GF-D8 (cell line): ENCODE measurements at regions not wholly inside any gene's neighbourhood (a gene's known extent, or its start where the extent isn't known, plus 50 kb on each side); places are given as distances from the start of the nearest gene placed in this dataset.

ENCODE experiments used
- DNase-seq: peaks from one replicate; lab custom pipeline; 2025; lab: John Stamatoyannopoulos, UW

DNA sequence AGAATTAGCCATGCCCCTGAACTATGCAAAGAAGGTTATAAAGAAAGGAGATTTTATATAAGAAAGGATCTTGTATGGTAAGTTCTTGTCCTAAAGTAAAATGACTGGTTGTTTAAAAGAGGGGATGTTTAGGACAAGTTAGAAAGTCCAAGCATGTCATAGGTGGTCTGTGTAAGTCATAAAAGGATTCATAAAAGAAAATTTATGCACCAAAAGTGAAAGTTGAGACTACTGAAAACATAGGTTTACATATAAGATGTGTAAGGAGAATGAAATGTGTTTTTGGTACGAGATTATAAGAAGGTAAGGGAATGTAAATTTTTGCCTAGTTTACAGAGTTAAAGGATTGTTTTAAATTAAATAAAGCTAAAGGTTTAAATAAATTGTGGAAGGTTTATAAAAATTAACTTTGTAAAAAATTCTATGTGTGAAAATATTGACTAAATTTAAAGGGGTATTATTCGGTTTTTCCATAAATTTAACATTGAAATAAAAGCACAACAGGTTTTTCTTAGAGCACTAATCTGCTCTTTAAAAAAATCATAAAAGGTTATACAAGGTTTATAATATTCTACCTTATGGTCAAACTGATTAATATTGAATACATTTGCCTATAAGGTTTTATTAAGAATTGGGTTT, 93.6 kb upstream of the UST start:
- DNase-seq = no peak

DNA sequence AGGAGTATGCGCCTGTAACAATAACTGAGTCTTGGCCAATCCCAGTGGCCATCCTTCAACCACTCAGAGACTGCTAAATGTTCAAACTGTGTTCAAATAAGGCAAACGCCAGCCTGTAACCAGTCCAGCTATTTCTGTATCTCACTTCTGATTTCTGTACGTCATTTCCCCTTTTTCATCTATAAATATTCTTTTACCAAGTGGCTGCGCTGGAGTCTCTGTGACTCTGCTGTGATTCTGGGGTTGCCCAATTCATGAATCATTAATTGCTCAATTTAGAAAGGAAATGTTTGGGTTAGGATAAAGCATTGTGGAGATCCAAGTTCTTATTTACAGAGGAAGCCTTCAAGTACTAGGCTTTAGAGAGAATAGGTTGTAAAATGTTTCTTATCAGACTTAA, 89.8 kb upstream of the UST start:
- no peak for DNase-seq

DNA sequence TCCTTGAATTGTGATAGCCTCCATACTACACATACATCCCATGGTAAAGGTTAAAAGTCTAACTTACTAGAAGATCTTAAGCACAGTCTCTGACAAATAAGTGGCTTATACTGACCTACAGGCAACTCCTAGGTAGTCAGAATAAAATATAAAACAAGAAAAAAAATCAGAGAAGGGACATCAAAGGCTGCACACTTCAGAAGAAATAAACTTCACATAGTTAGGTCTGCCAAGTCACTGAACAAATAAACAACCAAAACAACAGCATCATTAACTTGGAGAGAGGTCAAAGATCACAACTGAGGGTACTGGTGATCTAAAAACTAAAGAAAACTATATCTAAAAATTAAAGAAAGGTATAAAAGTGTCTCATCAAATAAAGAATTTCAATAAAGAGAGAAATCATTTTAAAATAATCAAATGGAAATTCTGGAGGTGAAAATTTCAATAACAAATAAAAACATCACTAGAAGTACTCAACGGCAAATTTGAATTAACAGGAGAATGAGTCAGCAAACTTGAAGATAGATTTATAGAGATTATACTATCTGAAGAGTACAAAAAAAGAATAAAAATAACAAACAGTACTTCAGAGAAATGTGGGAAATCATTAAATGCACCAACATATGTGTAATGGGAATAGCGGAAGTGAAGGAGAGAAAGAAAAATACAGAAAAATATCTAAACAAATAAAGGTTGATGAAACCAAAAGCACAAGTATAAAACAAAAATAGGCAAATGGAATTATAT, 88.0 kb upstream of the UST start:
- no peak for DNase-seq

DNA sequence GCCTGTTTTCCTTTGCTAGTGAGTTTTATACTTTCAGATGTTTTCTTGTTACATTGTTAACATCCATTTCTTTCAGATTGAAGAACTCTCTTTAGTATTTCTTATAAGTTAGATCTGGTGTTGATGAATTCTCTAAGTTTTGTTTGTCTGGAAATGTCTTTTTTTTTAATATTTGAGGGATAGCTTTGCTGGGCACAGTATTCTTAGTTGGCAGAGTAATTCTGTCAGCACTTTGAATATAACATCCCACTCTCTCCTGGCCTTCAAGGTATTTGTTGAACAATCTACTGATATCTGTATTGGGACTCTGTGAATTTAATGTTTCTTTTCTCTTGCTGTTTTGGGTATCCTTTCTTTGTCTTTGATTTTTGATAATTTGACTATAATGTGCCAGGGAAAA, 79.4 kb upstream of the UST start:
- no peak for DNase-seq

DNA sequence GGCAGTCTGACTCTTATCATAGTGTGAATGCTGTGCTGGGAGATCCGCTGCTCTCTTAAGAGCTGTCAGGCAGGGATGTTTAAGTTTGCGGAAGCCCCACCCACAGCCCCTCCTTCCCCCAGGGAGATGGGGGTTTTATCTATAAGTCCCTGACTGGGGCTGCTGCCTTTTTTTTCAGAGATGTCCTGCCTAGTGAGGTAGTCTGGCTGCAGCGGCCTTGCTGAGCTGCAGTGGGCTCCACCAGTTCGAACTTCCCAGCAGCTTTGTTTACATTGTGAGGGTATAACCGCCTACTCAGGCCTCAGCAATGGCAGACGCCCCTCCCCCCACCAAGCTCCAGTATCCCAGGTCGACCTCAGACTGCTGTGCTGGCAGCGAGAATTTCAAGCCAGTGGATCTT, 75.7 kb upstream of the UST start:
- DNase-seq = no peak

DNA sequence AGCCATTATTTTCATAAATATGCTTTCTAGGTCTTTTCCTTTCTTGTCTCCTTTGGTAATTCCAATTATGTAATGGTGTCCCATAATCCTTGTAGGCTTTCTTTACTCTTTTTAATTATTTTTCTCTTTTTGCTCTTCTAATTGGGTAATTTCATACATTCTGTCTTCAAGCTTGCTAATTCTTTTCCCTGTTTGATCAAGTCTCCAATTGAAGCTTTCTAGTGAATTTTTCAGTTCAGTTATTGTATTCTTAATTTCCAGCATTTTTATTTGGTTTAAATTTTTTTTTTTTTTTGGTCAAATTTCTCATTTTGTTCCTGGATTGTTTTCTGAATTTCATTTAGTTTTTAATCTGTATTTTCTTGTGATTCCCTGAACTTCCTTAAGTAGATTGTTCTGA, 74.9 kb upstream of the UST start:
- DNase-seq = no peak

DNA sequence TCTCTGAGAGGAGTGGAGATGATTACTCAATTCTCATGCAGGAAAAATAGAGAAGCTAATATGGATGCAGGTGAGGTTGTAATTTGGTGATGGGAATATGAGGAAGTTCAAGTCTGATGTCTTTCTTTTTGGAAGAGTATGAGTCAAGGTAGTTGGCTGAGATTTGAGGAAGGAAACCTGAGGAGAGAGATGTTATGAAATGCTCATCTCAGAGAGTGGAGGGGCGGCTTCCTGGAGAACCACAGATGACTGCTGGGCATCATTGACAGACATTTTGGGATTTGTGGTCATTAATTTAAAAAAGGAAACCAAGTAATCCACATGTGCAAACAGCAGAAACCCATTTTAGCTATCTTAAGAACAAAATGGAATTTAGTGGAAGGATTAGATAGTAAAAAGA, 72.5 kb upstream of the UST start:
- DNase-seq = no peak

DNA sequence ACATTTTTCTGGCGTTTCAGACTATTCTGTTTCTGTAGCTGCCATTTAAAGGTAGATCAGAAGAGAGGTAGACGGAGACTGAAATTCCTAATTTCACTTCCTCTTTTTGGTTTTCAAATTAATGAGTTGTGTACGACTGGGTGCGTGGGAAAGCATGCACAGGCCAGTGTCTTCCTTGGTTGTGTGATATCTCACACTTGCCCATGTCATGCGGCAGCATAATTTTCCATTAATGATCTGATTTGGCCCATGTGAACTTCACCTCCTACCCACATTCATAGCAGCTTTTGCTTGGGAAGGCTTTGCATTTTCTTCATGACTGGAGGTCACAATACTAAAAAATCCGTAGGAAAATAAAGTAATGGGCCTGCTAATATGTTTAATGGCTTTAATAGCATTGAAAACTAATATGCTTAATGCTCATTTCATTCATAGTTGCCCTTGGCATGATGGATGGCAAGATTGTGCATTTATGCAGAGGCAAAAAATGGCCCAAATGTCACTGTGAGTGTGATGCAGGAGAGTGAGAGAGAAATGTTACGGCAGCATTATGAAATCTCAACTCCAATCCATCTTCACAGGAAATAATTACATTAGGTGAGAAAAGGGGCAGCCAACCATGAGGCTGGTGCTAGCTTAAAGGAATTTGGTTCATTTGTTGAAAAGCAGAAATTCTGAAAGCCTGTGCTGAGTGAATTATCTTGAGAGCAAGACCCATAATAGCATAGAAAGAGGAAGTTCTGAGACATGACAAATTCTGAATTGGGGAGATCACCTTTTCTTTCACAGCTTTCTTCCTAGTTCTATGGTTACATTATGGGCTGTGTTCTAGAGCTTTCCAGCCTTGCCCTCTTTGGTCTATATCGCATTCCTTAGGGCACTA, 69.0 kb upstream of the UST start:
- DNase-seq = no peak

DNA sequence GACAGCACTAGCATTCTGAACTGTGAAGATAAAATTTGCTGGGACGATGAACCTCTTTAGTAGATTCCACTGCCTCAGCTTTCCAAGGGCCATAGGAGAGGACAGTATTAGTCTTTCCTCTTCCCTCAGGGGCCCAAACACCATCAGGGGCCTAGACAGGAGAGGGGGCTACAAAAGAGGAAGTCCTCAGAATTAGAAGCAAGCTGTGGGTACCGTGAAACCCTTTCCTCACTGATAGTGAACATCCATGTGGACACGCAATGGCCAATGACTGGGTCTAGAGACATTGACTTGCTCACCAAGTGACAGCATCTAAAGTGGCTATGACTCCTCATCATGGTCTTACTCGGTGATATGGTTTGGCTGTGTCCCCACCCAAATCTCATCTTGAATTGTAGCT, 68.1 kb upstream of the UST start:
- no peak for DNase-seq

DNA sequence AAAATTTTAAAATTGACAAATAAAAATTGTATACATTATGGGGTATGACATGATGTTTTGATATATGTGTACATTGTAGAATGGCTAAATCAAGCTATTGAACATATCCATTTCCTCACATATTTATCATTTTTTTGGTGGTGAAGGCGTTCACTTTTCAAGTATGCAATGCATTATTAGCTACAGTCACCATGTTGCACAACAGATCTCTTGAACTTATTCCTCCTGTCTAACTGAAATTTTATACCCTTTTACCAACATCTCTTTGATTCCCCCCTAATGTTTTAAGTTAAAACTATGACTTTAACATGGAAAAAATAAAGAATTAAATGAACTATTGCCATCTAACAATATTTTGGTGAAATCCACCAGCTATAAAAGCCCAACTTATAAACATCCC, 65.2 kb upstream of the UST start:
- no peak for DNase-seq

DNA sequence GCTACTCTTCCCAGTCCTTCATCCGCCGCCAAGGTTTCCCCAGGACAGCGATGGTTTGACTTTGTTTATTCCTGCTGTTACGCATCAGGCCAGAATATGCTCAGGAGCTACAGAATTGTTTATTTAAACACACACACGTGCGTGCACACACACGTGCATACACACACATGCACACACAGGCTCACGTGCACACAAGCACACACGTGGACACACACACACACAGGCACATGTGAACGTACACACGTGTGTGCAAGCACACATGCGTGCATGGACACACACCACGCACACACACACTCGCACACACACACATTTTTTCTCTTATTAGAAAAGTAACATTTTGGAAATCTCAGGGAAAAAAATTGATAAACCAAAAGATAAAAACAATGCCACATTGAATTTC, 64.6 kb upstream of the UST start:
- no peak for DNase-seq

DNA sequence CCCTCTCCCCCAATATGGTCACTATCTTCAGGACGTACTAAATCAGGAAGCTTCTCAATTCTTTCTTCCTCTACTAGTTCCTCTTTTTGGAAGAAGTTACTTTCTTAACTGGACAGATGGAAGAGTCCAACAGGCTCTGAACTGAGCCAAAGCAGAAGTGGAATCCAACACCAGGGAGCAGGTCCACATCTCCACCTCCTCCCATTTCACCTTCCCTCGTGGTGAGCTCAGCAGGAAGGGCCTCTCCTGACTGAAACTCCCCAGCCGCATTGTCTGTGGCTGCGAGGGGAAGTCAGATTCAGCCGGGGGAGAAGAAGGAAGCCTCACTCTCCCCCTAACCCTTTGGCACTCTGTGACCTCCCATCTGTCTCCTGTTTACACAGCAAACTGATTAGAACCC, 63.8 kb upstream of the UST start:
- DNase-seq = peak; percentile 85

DNA sequence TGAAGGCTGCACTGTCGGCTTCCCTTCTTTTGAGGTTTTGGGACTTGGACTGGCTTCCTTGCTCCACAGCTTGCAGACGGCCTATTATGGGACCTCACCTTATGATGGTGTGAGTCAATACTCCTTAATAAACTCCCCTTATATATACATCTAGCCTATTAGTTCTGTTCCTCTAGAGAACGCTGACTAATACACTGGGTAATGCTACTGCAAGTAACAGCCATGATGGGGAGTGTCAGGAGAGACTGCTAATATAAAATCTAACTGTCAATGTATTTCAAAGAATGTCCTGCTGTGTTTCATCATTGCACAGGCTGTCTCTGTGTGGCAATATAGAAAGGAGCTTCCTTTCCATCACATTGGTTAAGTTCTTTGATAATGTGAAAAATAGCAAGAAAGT, 57.7 kb upstream of the UST start:
- no peak for DNase-seq

DNA sequence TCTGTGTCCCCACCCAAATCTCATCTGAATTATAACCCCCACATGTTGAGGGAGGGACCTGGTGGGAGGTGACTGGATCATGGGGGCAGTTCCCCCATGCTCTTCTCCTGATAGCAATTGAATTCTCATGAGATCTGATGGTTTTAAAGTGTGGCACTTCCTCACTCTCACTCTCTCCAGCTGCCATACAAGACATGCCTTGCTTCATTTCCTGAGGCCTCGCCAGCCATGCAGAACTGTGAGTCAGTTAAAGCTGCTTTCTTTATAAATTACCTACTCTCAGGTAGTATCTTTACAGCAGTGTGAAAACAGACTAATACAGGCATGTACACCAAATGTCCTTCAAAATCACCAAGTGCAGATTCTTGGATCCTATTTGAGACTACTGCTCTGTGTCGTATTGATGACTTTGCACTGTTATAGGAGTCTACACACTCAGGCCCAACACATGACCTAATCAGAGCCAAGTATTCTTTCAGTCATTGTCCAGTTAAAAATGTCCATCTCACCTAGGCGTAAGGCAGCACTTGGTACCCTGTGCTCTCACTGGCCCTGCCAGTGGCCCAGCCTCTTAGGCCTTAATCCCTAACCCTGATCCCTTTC, 52.8 kb upstream of the UST start:
- peak; percentile 63 for DNase-seq
